ENCODE measurements at regions not wholly inside any gene's neighbourhood (a gene's known extent, or its start where the extent isn't known, plus 50 kb on each side); places are given as distances from the start of the nearest gene placed in this dataset.

- TF ChIP-seq, protein P1, sequence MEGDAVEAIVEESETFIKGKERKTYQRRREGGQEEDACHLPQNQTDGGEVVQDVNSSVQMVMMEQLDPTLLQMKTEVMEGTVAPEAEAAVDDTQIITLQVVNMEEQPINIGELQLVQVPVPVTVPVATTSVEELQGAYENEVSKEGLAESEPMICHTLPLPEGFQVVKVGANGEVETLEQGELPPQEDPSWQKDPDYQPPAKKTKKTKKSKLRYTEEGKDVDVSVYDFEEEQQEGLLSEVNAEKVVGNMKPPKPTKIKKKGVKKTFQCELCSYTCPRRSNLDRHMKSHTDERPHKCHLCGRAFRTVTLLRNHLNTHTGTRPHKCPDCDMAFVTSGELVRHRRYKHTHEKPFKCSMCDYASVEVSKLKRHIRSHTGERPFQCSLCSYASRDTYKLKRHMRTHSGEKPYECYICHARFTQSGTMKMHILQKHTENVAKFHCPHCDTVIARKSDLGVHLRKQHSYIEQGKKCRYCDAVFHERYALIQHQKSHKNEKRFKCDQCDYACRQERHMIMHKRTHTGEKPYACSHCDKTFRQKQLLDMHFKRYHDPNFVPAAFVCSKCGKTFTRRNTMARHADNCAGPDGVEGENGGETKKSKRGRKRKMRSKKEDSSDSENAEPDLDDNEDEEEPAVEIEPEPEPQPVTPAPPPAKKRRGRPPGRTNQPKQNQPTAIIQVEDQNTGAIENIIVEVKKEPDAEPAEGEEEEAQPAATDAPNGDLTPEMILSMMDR (conservative IDR thresholded peaks at IDR 0.05; ENCODE audit: low read depth, low read length), result no peak
- no peak for TF ChIP-seq EZH2 (IDR thresholded peaks at IDR 0.05; ENCODE audit: borderline replicate concordance, low read depth, low read length, poor library complexity, severe bottlenecking)
These were observed 194.6 kb downstream of the SEC23IP start for GRCh38 chr10:120087109-120087508.
